ENCODE measurements at regions not wholly inside any gene's neighbourhood (a gene's known extent, or its start where the extent isn't known, plus 50 kb on each side); places are given as distances from the start of the nearest gene placed in this dataset.

DNA sequence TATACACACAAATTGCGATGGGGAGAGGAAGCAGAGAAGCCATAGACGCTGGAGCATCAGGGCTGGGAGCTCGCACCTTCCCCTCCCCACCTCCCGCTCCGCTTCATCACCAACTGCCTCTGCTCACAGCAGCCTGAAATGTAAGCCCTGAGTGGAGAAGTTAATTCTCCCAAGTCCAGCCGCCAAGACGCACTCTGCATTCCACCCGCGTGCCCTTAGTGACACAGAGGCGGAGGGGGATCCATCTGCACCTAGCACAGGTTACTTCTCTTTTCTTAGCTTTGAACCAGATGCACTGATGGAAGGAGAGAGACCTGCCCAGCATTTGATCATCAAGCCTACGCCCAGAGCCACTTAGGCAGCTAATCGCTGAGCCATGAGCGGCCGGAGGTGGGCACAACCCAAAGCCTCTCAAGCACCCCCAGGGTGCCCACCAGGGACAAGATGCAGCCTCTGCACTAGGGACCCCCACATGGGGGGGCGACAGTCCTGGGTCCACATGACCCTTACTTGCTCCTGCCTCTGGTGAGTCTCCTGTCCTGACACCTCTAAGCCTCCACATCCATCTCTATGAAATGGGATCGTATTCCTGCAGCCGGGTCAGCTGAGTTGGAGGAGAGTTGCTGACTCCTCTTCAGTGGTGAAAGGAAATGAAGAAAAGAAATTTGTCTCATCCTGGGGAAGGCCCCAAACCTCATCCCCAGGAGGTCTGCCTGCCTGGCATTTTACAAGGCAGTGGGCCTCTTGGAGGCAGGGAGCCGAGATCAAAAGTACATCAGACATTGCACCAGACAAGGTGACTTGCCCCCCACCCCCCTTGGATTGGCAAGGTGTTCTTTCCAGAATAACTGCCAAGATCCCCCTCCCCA, 316.2 kb downstream of the MATN1 start:
- H3K4me3 ChIP-seq (ENCODE audit: low read depth, low read length), result no peak overlapping the region
- in situ Hi-C loops (cut with HindIII; ENCODE audit: low pct_ligation_motif_present, low sequenced_read_pairs), result no loop called here
- H3K27ac ChIP-seq, result no peak overlapping the region
- no peaks in the 10 kb centered on the region for H3K27me3 ChIP-seq (replicated peaks)
- no peaks in the 10 kb centered on the region for H3K36me3 ChIP-seq (replicated peaks)
- peak; percentile 6 for DNase-seq
- TF ChIP-seq, protein P1, sequence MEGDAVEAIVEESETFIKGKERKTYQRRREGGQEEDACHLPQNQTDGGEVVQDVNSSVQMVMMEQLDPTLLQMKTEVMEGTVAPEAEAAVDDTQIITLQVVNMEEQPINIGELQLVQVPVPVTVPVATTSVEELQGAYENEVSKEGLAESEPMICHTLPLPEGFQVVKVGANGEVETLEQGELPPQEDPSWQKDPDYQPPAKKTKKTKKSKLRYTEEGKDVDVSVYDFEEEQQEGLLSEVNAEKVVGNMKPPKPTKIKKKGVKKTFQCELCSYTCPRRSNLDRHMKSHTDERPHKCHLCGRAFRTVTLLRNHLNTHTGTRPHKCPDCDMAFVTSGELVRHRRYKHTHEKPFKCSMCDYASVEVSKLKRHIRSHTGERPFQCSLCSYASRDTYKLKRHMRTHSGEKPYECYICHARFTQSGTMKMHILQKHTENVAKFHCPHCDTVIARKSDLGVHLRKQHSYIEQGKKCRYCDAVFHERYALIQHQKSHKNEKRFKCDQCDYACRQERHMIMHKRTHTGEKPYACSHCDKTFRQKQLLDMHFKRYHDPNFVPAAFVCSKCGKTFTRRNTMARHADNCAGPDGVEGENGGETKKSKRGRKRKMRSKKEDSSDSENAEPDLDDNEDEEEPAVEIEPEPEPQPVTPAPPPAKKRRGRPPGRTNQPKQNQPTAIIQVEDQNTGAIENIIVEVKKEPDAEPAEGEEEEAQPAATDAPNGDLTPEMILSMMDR (IDR thresholded peaks at IDR 0.05; ENCODE audit: low read depth, low read length, missing control alignments), result no peak

GRCh38 chr1:30405631-30406212, 317.7 kb downstream of the MATN1 start:
- DNase-seq, result no peak
- TF ChIP-seq, protein P1 (IDR thresholded peaks at IDR 0.05; ENCODE audit: low read depth, low read length, missing control alignments), result no peak
- no peak overlapping the region for H3K4me3 ChIP-seq (ENCODE audit: low read depth, low read length)
- in situ Hi-C loops (cut with HindIII; ENCODE audit: low pct_ligation_motif_present, low sequenced_read_pairs), result no loop called here
- no peaks in the 10 kb centered on the region for H3K36me3 ChIP-seq (replicated peaks)
- H3K27me3 ChIP-seq (replicated peaks), result no peaks in the 10 kb centered on the region
- no peak overlapping the region for H3K27ac ChIP-seq

GRCh38 chr1:30405081-30405480, 318.3 kb downstream of the MATN1 start:
- Histone ChIP-seq H3K36me3 (replicated peaks) (no peaks in the 10 kb centered on the region), H3K27ac (no peak overlapping the region), H3K27me3 (replicated peaks) (no peaks in the 10 kb centered on the region), H3K4me3 (ENCODE audit: low read depth, low read length) (no peak overlapping the region)
- in situ Hi-C loops (cut with HindIII; ENCODE audit: low pct_ligation_motif_present, low sequenced_read_pairs), result no loop called here
- TF ChIP-seq, protein P1 (IDR thresholded peaks at IDR 0.05; ENCODE audit: low read depth, low read length, missing control alignments), result no peak
- no peak for DNase-seq

DNA sequence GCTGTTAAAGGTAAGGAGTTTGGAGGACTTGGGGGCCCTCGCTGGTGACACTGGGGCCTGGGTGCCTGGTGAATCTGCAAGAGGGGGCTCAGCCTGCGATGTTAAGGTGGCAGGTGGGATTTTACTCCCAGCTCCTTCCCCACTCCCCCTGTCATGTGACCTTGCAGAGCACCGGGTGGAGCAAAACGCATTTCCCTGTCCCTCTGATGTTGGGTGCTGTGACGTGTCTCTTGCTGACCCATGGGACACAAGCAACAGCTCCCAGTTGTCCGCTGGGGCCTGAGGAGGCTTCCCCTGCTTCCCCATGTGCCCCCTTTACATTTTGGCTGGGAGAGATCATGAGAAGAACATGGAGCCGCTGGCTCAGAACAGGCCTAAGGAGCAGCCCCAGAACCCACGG, 319.0 kb downstream of the MATN1 start:
- Histone ChIP-seq H3K4me3 (ENCODE audit: low read depth, low read length) (no peak overlapping the region), H3K27ac (no peak overlapping the region), H3K27me3 (replicated peaks) (no peaks in the 10 kb centered on the region), H3K36me3 (replicated peaks) (no peaks in the 10 kb centered on the region)
- TF ChIP-seq, protein P1 (IDR thresholded peaks at IDR 0.05; ENCODE audit: low read depth, low read length, missing control alignments), result no peak
- DNase-seq, result no peak
- in situ Hi-C loops (cut with HindIII; ENCODE audit: low pct_ligation_motif_present, low sequenced_read_pairs), result no loop called here

DNA sequence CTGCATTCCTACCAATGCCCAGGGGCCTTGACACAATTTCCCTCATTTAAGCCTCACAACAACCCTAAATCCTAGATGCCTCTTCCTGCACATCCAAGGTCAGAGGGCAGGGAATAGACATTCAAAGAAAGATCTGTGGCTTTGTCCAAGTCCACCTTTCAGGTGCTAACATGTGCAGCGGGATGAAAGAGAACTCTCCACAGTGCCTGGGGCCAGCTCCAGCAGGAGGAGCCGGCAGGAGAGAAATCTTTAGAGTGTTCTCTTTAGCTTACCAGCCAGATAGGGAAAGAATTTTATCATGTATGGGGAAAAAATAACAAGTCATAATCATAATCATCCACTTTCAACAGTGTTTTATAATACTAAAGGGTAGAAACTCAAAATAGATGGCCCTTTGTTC, 319.7 kb downstream of the MATN1 start:
- H3K4me3 ChIP-seq (ENCODE audit: low read depth, low read length), result no peak overlapping the region
- in situ Hi-C loops (cut with HindIII; ENCODE audit: low pct_ligation_motif_present, low sequenced_read_pairs), result no loop called here
- DNase-seq, result no peak
- TF ChIP-seq, protein P1 (IDR thresholded peaks at IDR 0.05; ENCODE audit: low read depth, low read length, missing control alignments), result no peak
- no peak overlapping the region for H3K27ac ChIP-seq
- no peaks in the 10 kb centered on the region for H3K36me3 ChIP-seq (replicated peaks)
- H3K27me3 ChIP-seq (replicated peaks), result no peaks in the 10 kb centered on the region
